ENCODE measurements at regions not wholly inside any gene's neighbourhood (a gene's known extent, or its start where the extent isn't known, plus 50 kb on each side); places are given as distances from the start of the nearest gene placed in this dataset.

DNA sequence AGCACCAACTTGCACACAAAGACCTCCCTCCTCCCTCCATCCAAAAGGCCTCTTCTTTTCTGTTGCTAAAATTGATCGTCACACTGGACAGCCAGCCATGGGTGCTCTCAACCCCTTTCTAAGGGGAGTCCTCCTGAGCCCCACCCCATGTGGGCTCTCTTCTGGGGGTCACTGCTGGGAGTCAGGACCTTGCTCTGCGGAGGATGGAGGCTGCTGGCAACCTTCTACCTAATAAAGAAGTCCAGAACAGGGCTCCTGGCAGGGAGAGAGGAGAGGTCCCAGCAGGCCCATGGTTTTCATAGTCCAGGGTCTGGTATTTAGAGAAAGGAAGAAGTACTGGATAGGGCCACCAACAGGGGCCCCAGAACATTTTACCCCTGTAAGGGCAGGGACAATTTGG lies 67.6 kb upstream of the OTOS start:
- TF ChIP-seq, protein P1, sequence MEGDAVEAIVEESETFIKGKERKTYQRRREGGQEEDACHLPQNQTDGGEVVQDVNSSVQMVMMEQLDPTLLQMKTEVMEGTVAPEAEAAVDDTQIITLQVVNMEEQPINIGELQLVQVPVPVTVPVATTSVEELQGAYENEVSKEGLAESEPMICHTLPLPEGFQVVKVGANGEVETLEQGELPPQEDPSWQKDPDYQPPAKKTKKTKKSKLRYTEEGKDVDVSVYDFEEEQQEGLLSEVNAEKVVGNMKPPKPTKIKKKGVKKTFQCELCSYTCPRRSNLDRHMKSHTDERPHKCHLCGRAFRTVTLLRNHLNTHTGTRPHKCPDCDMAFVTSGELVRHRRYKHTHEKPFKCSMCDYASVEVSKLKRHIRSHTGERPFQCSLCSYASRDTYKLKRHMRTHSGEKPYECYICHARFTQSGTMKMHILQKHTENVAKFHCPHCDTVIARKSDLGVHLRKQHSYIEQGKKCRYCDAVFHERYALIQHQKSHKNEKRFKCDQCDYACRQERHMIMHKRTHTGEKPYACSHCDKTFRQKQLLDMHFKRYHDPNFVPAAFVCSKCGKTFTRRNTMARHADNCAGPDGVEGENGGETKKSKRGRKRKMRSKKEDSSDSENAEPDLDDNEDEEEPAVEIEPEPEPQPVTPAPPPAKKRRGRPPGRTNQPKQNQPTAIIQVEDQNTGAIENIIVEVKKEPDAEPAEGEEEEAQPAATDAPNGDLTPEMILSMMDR (conservative IDR thresholded peaks at IDR 0.05), result no peak
- TF ChIP-seq ZFX (IDR thresholded peaks at IDR 0.05), result no peak

All from C4-2B (cell line).